HG02623 (cell line): ENCODE measurements at regions not wholly inside any gene's neighbourhood (a gene's known extent, or its start where the extent isn't known, plus 50 kb on each side); places are given as distances from the start of the nearest gene placed in this dataset.
A peak's percentile ranks its signal among the peaks of the same experiment; 100 is the strongest.

ENCODE experiments used
- ATAC-seq: cut with Tn5 transposase; IDR thresholded peaks from one replicate; pipeline ENCODE4 v1.9.1; 2021; ENCODE audit warnings: moderate library complexity; ENCODE audit not compliant: unreplicated experiment

DNA sequence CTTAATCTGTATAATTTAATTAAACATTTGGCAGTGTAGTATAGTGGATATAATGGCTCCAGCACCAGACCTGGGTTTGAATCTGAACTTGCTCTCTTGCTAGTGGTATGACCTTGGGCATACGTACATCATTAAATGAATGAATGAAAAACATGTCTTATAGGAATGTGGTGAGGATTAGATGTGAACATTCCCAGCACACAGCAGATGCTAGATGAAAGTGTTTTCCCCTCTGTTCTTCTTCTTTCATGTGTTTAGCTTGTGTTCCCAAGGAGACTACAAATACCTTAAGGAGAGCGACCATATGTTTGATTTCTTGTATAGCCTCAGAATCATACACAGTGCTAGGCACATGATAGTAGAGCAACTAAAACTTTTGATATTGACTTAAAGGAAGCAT, 56.5 kb downstream of the CT47B1 start:
- ATAC-seq, result no peak

DNA sequence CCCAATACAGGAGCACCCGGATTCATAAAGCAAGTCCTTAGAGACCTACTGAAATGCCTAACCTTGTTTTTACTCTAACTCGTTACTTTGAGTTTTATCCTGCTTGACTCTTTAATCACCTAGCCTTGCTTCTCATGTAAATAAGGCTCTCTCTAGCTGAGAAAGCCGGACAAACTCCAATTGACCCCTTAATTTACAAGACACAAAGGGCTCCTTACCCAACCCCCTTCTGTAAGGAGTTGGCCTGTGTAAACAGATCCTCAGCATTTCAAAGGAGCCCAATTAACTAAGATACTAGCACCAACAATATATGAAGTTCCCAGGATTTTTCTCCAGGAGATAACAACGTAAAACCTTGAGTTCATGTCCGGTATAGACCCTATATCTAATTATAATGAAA, 61.7 kb downstream of the CT47B1 start:
- no peak for ATAC-seq

DNA sequence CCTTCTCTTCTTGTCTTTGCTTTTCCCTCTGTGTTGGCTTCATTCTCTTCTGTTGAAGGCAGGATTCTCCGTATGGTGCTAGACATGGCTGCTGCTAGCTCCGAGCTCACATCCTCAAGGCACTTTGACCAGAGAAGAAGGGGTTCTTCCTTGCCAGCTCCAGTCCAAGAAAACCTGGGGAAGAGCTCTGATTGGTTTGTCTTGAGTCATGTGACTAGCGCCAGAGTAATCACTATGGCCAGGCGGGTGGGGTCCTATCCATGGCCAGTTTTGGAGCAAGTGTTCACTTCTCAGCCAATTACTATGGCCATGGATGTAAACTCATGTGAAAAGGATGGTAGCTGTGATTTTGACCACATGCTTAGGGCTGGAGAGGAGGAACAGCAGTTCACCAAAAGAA, 74.2 kb downstream of the CT47B1 start:
- no peak for ATAC-seq

- ATAC-seq, result no peak
Observed at GRCh38 chrX:120797188-120797851, 78.3 kb downstream of the CT47B1 start.

GRCh38 chrX:120795301-120795700, 80.4 kb downstream of the CT47B1 start:
- no peak for ATAC-seq

DNA sequence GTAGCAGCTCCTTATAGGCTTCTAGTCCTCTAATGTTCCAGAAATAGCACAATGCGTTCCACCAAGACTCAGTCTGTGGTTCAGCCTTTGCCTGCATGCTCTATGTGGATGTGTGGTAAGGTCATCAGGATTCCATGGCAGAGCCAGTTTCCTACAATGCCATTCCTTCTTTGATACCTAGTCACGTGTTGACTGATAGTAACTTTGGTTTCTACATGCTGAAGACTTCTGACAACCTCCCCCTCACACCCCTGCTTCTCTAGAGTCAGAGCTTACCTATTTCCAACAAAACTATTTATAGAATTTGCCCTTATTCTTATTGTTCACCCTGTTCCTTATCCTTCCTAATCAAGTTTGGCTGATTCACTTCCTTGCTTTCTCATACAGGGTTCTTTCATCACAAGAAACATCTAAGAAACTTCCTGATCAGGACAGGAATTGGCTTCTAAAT, 81.1 kb downstream of the CT47B1 start:
- no peak for ATAC-seq

DNA sequence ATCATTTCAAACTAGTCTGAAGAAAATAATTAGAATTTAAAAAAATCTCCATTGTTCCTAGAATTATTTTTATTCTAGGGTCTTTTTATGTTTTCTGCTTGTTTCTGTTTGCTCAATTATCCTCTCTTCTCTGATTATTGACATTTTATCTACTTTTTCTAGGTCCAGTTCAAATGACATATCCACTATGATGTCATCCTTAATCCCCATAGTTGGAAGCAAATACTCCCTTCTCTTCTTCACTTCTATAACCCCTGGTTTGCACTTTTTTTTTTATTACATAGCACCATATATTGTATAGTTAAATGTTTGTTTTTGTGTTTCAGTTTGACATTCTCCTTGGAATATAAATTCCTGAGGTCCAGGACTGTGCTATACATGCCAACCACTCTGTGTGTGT, 82.6 kb downstream of the CT47B1 start:
- no peak for ATAC-seq

- ATAC-seq, result no peak
Observed at GRCh38 chrX:120791013-120791643, 84.5 kb downstream of the CT47B1 start.

DNA sequence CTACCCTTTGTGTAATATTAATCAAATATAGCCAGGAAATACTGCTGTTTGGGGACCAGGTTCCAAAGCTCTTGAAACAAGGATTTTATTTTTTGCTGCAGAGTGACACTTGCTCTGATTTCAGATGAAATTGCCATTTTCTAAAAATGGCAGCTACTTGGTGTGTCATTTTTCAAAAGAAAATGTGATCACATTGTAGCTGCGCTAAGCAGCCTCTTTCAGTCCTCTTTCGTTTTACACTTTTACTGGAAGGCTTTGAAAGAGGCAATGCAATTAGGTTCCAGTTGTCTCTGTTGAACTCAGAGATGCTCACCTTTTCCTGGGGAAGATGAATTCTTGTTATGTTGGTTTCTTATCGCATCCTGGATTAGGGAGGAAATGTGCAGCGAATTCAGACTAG, 85.1 kb downstream of the CT47B1 start:
- no peak for ATAC-seq

GRCh38 chrX:120790118-120790517, 85.5 kb downstream of the CT47B1 start:
- no peak for ATAC-seq

DNA sequence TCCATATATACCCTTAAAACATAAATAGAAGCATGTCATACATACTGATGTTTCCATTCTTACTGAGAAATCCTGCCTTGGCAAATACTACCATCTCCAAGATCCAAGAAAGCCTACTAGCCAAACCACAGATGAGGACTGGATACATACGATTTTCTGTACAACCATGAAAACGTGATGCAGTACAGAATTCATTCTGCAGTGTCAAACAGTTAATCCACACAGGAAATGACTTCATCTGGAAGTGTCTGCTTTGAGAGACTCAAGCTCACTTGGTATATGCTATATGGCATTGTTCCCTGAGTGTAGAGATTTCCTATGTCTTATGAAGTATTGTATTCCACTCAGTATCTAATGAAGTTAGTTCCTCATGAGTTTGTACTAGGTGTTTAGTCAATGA, 94.3 kb downstream of the CT47B1 start:
- ATAC-seq, result no peak

GRCh38 chrX:120775959-120776358, 99.7 kb downstream of the CT47B1 start:
- ATAC-seq, result no peak

DNA sequence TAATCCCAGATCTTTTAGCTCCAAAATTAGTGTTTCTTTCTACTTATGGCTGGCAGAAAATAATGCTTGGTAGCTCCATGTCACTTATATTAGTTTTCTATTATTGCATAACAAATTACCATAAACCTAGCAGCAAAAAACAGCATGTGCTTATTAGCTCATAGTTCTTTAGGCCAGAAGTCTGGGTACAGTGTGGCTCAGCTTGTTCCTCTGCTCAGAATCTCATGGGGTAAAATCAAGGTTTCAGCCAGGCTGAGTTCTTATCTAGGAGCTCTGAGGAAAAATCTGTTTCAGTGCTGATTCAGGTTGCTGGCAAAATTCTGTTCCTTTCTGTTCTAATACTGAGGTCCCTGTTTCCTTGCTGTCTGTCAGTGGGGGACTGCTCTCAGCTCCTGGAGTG, 101.1 kb downstream of the CT47B1 start:
- ATAC-seq, result no peak

- ATAC-seq, result no peak
Observed at GRCh38 chrX:120773801-120774200, 101.9 kb downstream of the CT47B1 start.

GRCh38 chrX:120769576-120770341, 105.9 kb downstream of the CT47B1 start:
- ATAC-seq, result no peak

DNA sequence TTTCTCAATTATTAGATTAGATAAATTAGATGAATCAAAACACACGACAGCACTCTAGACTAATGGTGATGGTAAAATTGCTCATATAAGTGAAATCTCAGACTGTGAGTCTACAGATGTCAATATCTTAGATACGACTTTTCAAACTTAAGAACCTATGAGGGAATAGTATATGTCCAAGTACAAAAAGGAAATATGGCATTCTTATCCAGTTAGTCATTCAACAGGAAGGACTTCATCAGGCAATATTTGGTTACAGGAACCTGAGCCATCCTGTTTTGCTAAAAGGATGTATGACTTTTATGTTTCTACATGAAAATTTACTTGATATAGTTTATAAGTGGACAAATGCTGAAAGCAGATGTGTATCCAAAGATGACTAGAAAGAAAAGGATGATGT, 107.0 kb downstream of the CT47B1 start:
- ATAC-seq, result no peak

GRCh38 chrX:120768254-120768653, 107.4 kb downstream of the CT47B1 start:
- ATAC-seq, result no peak

DNA sequence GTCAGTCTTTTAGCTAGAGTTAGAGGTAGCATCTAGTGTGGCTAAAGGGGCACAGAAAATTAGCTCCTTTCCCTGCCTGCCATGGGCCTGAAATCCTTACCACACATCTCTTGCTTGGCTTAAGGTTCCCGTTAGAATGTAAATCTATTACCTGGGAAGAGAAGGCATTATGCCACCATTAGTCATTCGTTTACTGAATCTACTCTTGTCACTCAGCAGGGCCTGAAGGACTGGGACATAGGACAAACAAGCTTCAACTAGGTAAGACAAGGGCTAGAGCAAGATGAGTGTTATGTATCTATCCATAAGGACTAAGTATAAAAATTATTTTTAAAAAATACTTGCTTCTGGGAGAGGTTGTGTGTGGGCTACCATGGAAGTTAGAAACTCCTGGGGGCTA, 112.4 kb downstream of the CT47B1 start:
- ATAC-seq, result no peak

GRCh38 chrX:120761810-120762209, 113.9 kb downstream of the CT47B1 start:
- ATAC-seq, result no peak

DNA sequence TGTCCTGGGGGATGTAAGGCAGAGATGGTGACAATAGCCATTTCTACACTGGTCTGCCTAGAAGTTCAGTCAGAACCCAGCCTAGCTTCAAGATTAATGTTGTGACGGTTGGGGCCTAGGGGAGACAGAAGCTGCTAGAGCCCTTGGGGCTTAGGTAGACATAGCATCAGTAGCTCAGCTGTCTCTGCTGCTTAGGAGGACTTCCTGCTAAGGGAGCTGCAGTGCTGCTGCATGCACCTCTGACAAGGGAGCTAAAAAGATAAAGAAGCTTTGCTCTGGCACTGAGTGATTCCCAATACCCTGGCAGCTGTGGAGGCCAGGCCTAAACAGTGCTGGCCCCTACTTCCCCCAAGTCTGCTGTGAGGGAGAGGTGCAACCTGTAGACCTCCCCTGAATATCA, 116.0 kb downstream of the CT47B1 start:
- no peak for ATAC-seq

- peak; percentile 69 for ATAC-seq
Observed at GRCh38 chrX:120755066-120755846, 120.4 kb downstream of the CT47B1 start.
